Sigmoid colon (tissue), 6 donors: ENCODE measurements at regions not wholly inside any gene's neighbourhood (a gene's known extent, or its start where the extent isn't known, plus 50 kb on each side); places are given as distances from the start of the nearest gene placed in this dataset.
"Not testable (repeated sequence)": the region's sequence is repeated elsewhere in the genome, so short reads cannot be mapped to it uniquely, and the experiment has no call there.

Experiments
- DNase-seq: peaks from one replicate; pipeline ENCODE4 v3.0.0-alpha.2; 2019
- H3K27ac ChIP-seq, 4 donors: fragments of 200-600 bp; sonication (generic); one replicate each; pipeline ENCODE4 v1.5.1; 2016 to 2019; ENCODE audit warnings: mild to moderate bottlenecking in 1 of 4
- H3K27me3 ChIP-seq, 3 donors: fragments of 200-600 bp; sonication (generic); one replicate each; pipeline ENCODE4 v1.5.1; 2019; ENCODE audit warnings: mild to moderate bottlenecking in 1 of 3
- H3K36me3 ChIP-seq, 4 donors: fragments of 200-600 bp; sonication (generic); one replicate each; pipeline ENCODE4 v1.5.1; 2016 to 2019
- H3K4me1 ChIP-seq, 4 donors: fragments of 200-600 bp; sonication (generic); one replicate each; pipeline ENCODE4 v1.5.1; 2017 to 2019
- H3K4me3 ChIP-seq, 4 donors: fragments of 200-600 bp; sonication (generic); one replicate each; pipeline ENCODE4 v1.5.1; 2017 to 2019; ENCODE audit warnings: mild to moderate bottlenecking in 2 of 4, moderate library complexity in 1 of 4
- H3K9me3 ChIP-seq, 4 donors: fragments of 200-600 bp in 3 of 4; sonication (generic) in 3 of 4; one replicate each; pipeline versions ENCODE4 v1.5.1 to v1.6.1; 2013 to 2019
- CTCF ChIP-seq, 4 experiments: fragments of 450-650 bp in 3 of 4; fragments of 200-600 bp in 1 of 4; IDR thresholded peaks; one replicate each; pipeline ENCODE4 v1.5.1; 2016 to 2019; ENCODE audit warnings: antibody characterized with exemption in 4 of 4, mild to moderate bottlenecking in 3 of 4, moderate library complexity in 2 of 4
- EP300 ChIP-seq, 4 donors: sonication (generic); formaldehyde crosslinking; IDR thresholded peaks; one replicate each; pipeline ENCODE4 v1.6.1; 2017; ENCODE audit warnings: antibody characterized with exemption in 4 of 4
- POLR2A ChIP-seq, 2 donors: fragments of 450-650 bp; IDR thresholded peaks; one replicate each; pipeline ENCODE4 v1.6.1; 2016; ENCODE audit warnings: antibody characterized with exemption in 2 of 2, mild to moderate bottlenecking in 2 of 2, moderate library complexity in 2 of 2
- POLR2AphosphoS5 ChIP-seq, 4 donors: sonication (generic); formaldehyde crosslinking; IDR thresholded peaks; one replicate each; pipeline ENCODE4 v1.6.1; 2017; ENCODE audit warnings: antibody characterized with exemption in 4 of 4
- WGBS, 2 donors: extraction: QIAGEN DNeasy Blood & Tissue Kit; methylation state at CpG; one replicate each; pipeline ENCODE4 v1.1.7; 2013; 5-methylcytosine and 5-hydroxymethylcytosine counted together
- intact Hi-C: fragments of 100-400 bp; cut with DNase I; formaldehyde crosslinking; loops from one replicate; pipeline ENCODE4 v1.15.1; 2023
- donor health status: healthy with polysubstance abuse.
- donor health status: healthy.

- 77 to 87% methylated on average over 5 of the region's 5 CpGs for WGBS, 2 donors
- H3K4me3 ChIP-seq, result no peak overlapping the region
Measured at GRCh38 chr17:45672792-45673191, 111.3 kb upstream of the CRHR1 start.

GRCh38 chr17:45673759-45674158, 110.4 kb upstream of the CRHR1 start:
- intact Hi-C loops, H3K4me1 ChIP-seq, H3K9me3 ChIP-seq, H3K27me3 ChIP-seq, DNase-seq, H3K27ac ChIP-seq, H3K4me3 ChIP-seq, H3K36me3 ChIP-seq: not testable (repeated sequence)
- 84 to 90% methylated on average over 5 of the region's 5 CpGs for WGBS, 2 donors

More at GRCh38 chr17:45672792-45673191, 111.3 kb upstream of the CRHR1 start:
- Histone ChIP-seq H3K9me3 (no peaks in the 10 kb centered on the region), H3K36me3 (no peaks in the 10 kb centered on the region), H3K4me1 (no peaks in the 10 kb centered on the region), H3K27me3 (no peaks in the 10 kb centered on the region), H3K27ac (no peak overlapping the region)
- intact Hi-C loops, result no loop called here
- TF ChIP-seq EP300 (IDR thresholded peaks at IDR 0.05), result no peak
- no peak for TF ChIP-seq CTCF (IDR thresholded peaks at IDR 0.05)
- no peak for TF ChIP-seq POLR2A (IDR thresholded peaks at IDR 0.05)
- no peak for TF ChIP-seq POLR2AphosphoS5 (IDR thresholded peaks at IDR 0.05)
- DNase-seq, result no peak

GRCh38 chr17:45675012-45675411, 109.1 kb upstream of the CRHR1 start:
- DNase-seq, result no peak
- TF ChIP-seq POLR2AphosphoS5 (IDR thresholded peaks at IDR 0.05) (no peak), EP300 (IDR thresholded peaks at IDR 0.05) (no peak), POLR2A (IDR thresholded peaks at IDR 0.05) (no peak), CTCF (IDR thresholded peaks at IDR 0.05) (no peak)

GRCh38 chr17:45675892-45676291, 108.2 kb upstream of the CRHR1 start:
- Histone ChIP-seq H3K9me3 (peaks cover 0 to 4% (median 2%) of the 10 kb centered on the region in 4 donors), H3K4me1 (no peaks in the 10 kb centered on the region), H3K4me3 (no peak overlapping the region), H3K27ac (no peak overlapping the region), H3K27me3 (peaks cover 0 to under 1% (median 0%) of the 10 kb centered on the region in 3 donors), H3K36me3 (no peaks in the 10 kb centered on the region)
- 82 to 89% methylated on average over 3 of the region's 3 CpGs for WGBS, 2 donors
- DNase-seq, result no peak
- TF ChIP-seq EP300 (IDR thresholded peaks at IDR 0.05), result no peak
- TF ChIP-seq POLR2A (IDR thresholded peaks at IDR 0.05), result no peak
- TF ChIP-seq CTCF (IDR thresholded peaks at IDR 0.05), result no peak
- no peak for TF ChIP-seq POLR2AphosphoS5 (IDR thresholded peaks at IDR 0.05)
- intact Hi-C loops, result no loop called here

More at GRCh38 chr17:45675012-45675411, 109.1 kb upstream of the CRHR1 start:
- 76 to 79% methylated on average over 7 of the region's 7 CpGs for WGBS, 2 donors
- Histone ChIP-seq H3K36me3 (no peaks in the 10 kb centered on the region), H3K4me3 (no peak overlapping the region), H3K4me1 (no peaks in the 10 kb centered on the region), H3K27me3 (no peaks in the 10 kb centered on the region), H3K9me3 (peaks cover 0 to 4% (median 2%) of the 10 kb centered on the region in 4 donors), H3K27ac (no peak overlapping the region)
- intact Hi-C loops, result no loop called here

- intact Hi-C loops, result no loop called here
- Histone ChIP-seq H3K4me3 (no peak overlapping the region), H3K36me3 (no peaks in the 10 kb centered on the region), H3K9me3 (peaks cover 0 to 4% (median 2%) of the 10 kb centered on the region in 4 donors), H3K27ac (no peak overlapping the region), H3K4me1 (no peaks in the 10 kb centered on the region), H3K27me3 (peaks cover 0 to 9% (median 0%) of the 10 kb centered on the region in 3 donors)
- no peak for DNase-seq
- 80 to 83% methylated on average over 6 of the region's 6 CpGs for WGBS, 2 donors
- no peak for TF ChIP-seq EP300 (IDR thresholded peaks at IDR 0.05)
Measured at GRCh38 chr17:45676695-45677094, 107.4 kb upstream of the CRHR1 start.

GRCh38 chr17:45677770-45678169, 106.3 kb upstream of the CRHR1 start:
- no peak for DNase-seq
- peaks cover 0 to 4% (median 2%) of the 10 kb centered on the region in 4 donors for H3K9me3 ChIP-seq
- TF ChIP-seq EP300 (IDR thresholded peaks at IDR 0.05) (no peak), CTCF (IDR thresholded peaks at IDR 0.05) (no peak), POLR2A (IDR thresholded peaks at IDR 0.05) (no peak), POLR2AphosphoS5 (IDR thresholded peaks at IDR 0.05) (no peak)
- H3K27me3 ChIP-seq, result peaks cover 0 to 9% (median 0%) of the 10 kb centered on the region in 3 donors
- intact Hi-C loops, result no loop called here
- H3K4me3 ChIP-seq, result no peak overlapping the region
- no peaks in the 10 kb centered on the region for H3K36me3 ChIP-seq
- no peak overlapping the region for H3K27ac ChIP-seq
- 37 to 60% methylated on average over 3 of the region's 3 CpGs for WGBS, 2 donors
- no peaks in the 10 kb centered on the region for H3K4me1 ChIP-seq
